Upper lobe of right lung (tissue), 1 donor: ENCODE measurements at regions not wholly inside any gene's neighbourhood (a gene's known extent, or its start where the extent isn't known, plus 50 kb on each side); places are given as distances from the start of the nearest gene placed in this dataset.

Experiments
- ATAC-seq: fragments of 200-7000 bp; cut with Tn5 transposase; one replicate; pipeline ENCODE4 v1.9.1; 2020; ENCODE audit warnings: mild to moderate bottlenecking, moderate library complexity
- DNase-seq: peaks from one replicate; pipeline ENCODE4 v3.0.0-alpha.2; 2020
- H3K27ac ChIP-seq: fragments of 200-600 bp; one replicate; pipeline ENCODE4 v1.8.0; 2022
- H3K27me3 ChIP-seq: fragments of 200-600 bp; one replicate; pipeline ENCODE4 v1.8.0; 2022; ENCODE audit warnings: mild to moderate bottlenecking
- H3K36me3 ChIP-seq: fragments of 200-600 bp; one replicate; pipeline ENCODE4 v1.8.0; 2022
- H3K4me1 ChIP-seq: fragments of 200-600 bp; one replicate; pipeline ENCODE4 v1.8.0; 2022
- H3K4me3 ChIP-seq: fragments of 200-600 bp; one replicate; pipeline ENCODE4 v1.8.0; 2022; ENCODE audit warnings: mild to moderate bottlenecking
- H3K9me3 ChIP-seq: fragments of 200-600 bp; one replicate; pipeline ENCODE4 v1.8.0; 2022
- CTCF ChIP-seq: fragments of 200-600 bp; IDR thresholded peaks from one replicate; pipeline ENCODE4 v1.8.0; 2022; ENCODE audit warnings: antibody characterized with exemption
- intact Hi-C: fragments of 100-400 bp; cut with DNase I; formaldehyde crosslinking; loops from one replicate; pipeline ENCODE4 v1.11.0; 2022
- donor health status: DM: no; HTN: yes; CAD: no; lungs with severe emphysema.

GRCh38 chr6:105941621-105942412, 144.3 kb upstream of the PRDM1 start:
- intact Hi-C loops = no loop called here
- TF ChIP-seq CTCF = no peak
- ATAC-seq (no peak), DNase-seq (no peak)
- no peaks in the 10 kb centered on the region for H3K36me3 ChIP-seq
- no peak overlapping the region for H3K27ac ChIP-seq
- no peak overlapping the region for H3K4me3 ChIP-seq
- no peaks in the 10 kb centered on the region for H3K9me3 ChIP-seq
- no peaks in the 10 kb centered on the region for H3K4me1 ChIP-seq
- no peaks in the 10 kb centered on the region for H3K27me3 ChIP-seq

- no peaks in the 10 kb centered on the region for H3K9me3 ChIP-seq
- TF ChIP-seq CTCF = no peak
- intact Hi-C loops = no loop called here
- no peaks in the 10 kb centered on the region for H3K36me3 ChIP-seq
- DNase-seq (no peak), ATAC-seq (no peak)
- no peak overlapping the region for H3K27ac ChIP-seq
- H3K4me1 ChIP-seq = no peaks in the 10 kb centered on the region
- no peaks in the 10 kb centered on the region for H3K27me3 ChIP-seq
- no peak overlapping the region for H3K4me3 ChIP-seq
These were observed 145.1 kb upstream of the PRDM1 start for GRCh38 chr6:105940990-105941389.

GRCh38 chr6:105936972-105937371, 149.2 kb upstream of the PRDM1 start:
- ATAC-seq (no peak), DNase-seq (no peak)
- intact Hi-C loops = no loop called here
- Histone ChIP-seq H3K27ac (no peak overlapping the region), H3K4me1 (no peaks in the 10 kb centered on the region), H3K9me3 (no peaks in the 10 kb centered on the region), H3K36me3 (no peaks in the 10 kb centered on the region), H3K27me3 (no peaks in the 10 kb centered on the region), H3K4me3 (no peak overlapping the region)
- TF ChIP-seq CTCF = no peak

GRCh38 chr6:105935416-105935815, 150.7 kb upstream of the PRDM1 start:
- no peak for DNase-seq
- no peaks in the 10 kb centered on the region for H3K36me3 ChIP-seq
- TF ChIP-seq CTCF = no peak
- ATAC-seq = no peak
- intact Hi-C loops = no loop called here
- no peaks in the 10 kb centered on the region for H3K27me3 ChIP-seq
- H3K4me1 ChIP-seq = no peaks in the 10 kb centered on the region
- H3K4me3 ChIP-seq = no peak overlapping the region
- H3K27ac ChIP-seq = no peak overlapping the region
- H3K9me3 ChIP-seq = no peaks in the 10 kb centered on the region

GRCh38 chr6:105934708-105935107, 151.4 kb upstream of the PRDM1 start:
- no peaks in the 10 kb centered on the region for H3K4me1 ChIP-seq
- no peaks in the 10 kb centered on the region for H3K36me3 ChIP-seq
- H3K4me3 ChIP-seq = no peak overlapping the region
- no peaks in the 10 kb centered on the region for H3K9me3 ChIP-seq
- DNase-seq = no peak
- ATAC-seq = no peak
- no peak overlapping the region for H3K27ac ChIP-seq
- no peaks in the 10 kb centered on the region for H3K27me3 ChIP-seq
- intact Hi-C loops = no loop called here
- no peak for TF ChIP-seq CTCF

- Histone ChIP-seq H3K9me3 (no peaks in the 10 kb centered on the region), H3K4me3 (no peak overlapping the region), H3K27me3 (no peaks in the 10 kb centered on the region), H3K36me3 (no peaks in the 10 kb centered on the region), H3K27ac (no peak overlapping the region), H3K4me1 (no peaks in the 10 kb centered on the region)
- DNase-seq = no peak
- no peak for ATAC-seq
- intact Hi-C loops = no loop called here
- TF ChIP-seq CTCF = no peak
These were observed 153.7 kb upstream of the PRDM1 start for GRCh38 chr6:105932440-105932839.
